ENCODE measurements at regions not wholly inside any gene's neighbourhood (a gene's known extent, or its start where the extent isn't known, plus 50 kb on each side); places are given as distances from the start of the nearest gene placed in this dataset.

DNA sequence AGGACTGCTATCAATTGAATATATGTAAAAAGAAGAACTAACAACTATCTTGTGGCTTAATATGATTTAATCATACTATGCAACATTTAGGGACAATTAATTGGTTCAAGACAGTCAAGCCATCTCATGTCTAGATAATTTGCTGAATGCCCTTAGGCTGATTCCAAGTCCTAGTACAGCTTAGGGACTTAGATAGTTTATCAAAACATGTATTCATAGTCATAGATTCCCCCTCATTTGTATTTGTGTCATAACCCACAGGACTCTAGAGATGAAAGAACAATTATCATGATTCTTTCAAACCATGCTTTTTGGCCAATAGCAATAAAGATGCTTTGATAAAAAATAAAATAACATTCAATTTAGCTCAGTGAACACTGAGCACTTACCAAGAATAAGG, 607.6 kb downstream of the SLITRK1 start:
- TF ChIP-seq, protein P1, sequence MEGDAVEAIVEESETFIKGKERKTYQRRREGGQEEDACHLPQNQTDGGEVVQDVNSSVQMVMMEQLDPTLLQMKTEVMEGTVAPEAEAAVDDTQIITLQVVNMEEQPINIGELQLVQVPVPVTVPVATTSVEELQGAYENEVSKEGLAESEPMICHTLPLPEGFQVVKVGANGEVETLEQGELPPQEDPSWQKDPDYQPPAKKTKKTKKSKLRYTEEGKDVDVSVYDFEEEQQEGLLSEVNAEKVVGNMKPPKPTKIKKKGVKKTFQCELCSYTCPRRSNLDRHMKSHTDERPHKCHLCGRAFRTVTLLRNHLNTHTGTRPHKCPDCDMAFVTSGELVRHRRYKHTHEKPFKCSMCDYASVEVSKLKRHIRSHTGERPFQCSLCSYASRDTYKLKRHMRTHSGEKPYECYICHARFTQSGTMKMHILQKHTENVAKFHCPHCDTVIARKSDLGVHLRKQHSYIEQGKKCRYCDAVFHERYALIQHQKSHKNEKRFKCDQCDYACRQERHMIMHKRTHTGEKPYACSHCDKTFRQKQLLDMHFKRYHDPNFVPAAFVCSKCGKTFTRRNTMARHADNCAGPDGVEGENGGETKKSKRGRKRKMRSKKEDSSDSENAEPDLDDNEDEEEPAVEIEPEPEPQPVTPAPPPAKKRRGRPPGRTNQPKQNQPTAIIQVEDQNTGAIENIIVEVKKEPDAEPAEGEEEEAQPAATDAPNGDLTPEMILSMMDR (conservative IDR thresholded peaks at IDR 0.05; ENCODE audit: low read depth, low read length), result no peak
- TF ChIP-seq MAZ (IDR thresholded peaks at IDR 0.05; ENCODE audit: borderline replicate concordance, low read depth, low read length) (no peak), CEBPB (IDR thresholded peaks at IDR 0.05; ENCODE audit: low read depth, low read length) (no peak), POLR2A (IDR thresholded peaks at IDR 0.05; ENCODE audit: low read depth, low read length) (no peak), CHD1 (IDR thresholded peaks at IDR 0.05; ENCODE audit: low read depth, low read length) (no peak), MAFK (IDR thresholded peaks at IDR 0.05; ENCODE audit: low read depth, low read length) (no peak), MXI1 (IDR thresholded peaks at IDR 0.05; ENCODE audit: borderline replicate concordance, low read depth, low read length) (no peak)
- TF ChIP-seq, protein P2, sequence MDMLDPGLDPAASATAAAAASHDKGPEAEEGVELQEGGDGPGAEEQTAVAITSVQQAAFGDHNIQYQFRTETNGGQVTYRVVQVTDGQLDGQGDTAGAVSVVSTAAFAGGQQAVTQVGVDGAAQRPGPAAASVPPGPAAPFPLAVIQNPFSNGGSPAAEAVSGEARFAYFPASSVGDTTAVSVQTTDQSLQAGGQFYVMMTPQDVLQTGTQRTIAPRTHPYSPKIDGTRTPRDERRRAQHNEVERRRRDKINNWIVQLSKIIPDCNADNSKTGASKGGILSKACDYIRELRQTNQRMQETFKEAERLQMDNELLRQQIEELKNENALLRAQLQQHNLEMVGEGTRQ (IDR thresholded peaks at IDR 0.05; ENCODE audit: low read depth, low read length), result no peak

All from IMR-90 (cell line).